OCI-LY7 (cell line): ENCODE measurements at regions not wholly inside any gene's neighbourhood (a gene's known extent, or its start where the extent isn't known, plus 50 kb on each side); places are given as distances from the start of the nearest gene placed in this dataset.

Experiments used
- BruUV-seq: library from RNA; stranded (reverse); fragments of 400-500 nt; replicated peaks from 2 replicates; lab custom pipeline; 2021; lab: Mats Ljungman, UMichigan
- CTCF ChIA-PET: fragments of 300-600 bp; sonication (Branson Sonifier 250); formaldehyde crosslinking; loops from one replicate; lab custom pipeline; 2022; ENCODE audit warnings: antibody characterized with exemption; ENCODE audit not compliant: unreplicated experiment; lab: Charles Lee
- POLR2A ChIA-PET: fragments of 300-600 bp; sonication (Branson Sonifier 250); formaldehyde crosslinking; loops from one replicate; lab custom pipeline; 2022; ENCODE audit warnings: antibody characterized with exemption; lab: Charles Lee
- DNase-seq: peaks from one replicate; pipeline ENCODE4 v3.0.0-alpha.2; 2015; ENCODE audit warnings: low spot score
- H2AFZ ChIP-seq: fragments of 200-600 bp; sonication (generic), shearing (Covaris generic); 2 replicates; pipeline ENCODE4 v1.6.1; 2014; ENCODE audit warnings: mild to moderate bottlenecking, antibody characterized with exemption, low read length, moderate library complexity
- H3K27ac ChIP-seq: fragments of 200-600 bp; sonication (generic); 2 replicates; pipeline ENCODE4 v1.5.1; 2014; ENCODE audit warnings: mixed run types, low read depth, mild to moderate bottlenecking, moderate library complexity, low read length, inconsistent platforms; ENCODE audit not compliant: poor library complexity, severe bottlenecking
- H3K36me3 ChIP-seq: fragments of 200-600 bp; sonication (generic); 2 replicates; pipeline ENCODE4 v1.6.1; 2014; ENCODE audit warnings: mild to moderate bottlenecking, antibody characterized with exemption, low read length, moderate library complexity, mixed read lengths; ENCODE audit not compliant: insufficient read depth
- H3K4me1 ChIP-seq: fragments of 200-600 bp; sonication (generic); 2 replicates; pipeline ENCODE4 v1.5.1; 2014; ENCODE audit warnings: mild to moderate bottlenecking, low read length; ENCODE audit not compliant: insufficient read depth, poor library complexity, severe bottlenecking
- H3K4me2 ChIP-seq: fragments of 200-600 bp; sonication (generic); 2 replicates; pipeline ENCODE4 v1.6.1; 2014; ENCODE audit warnings: mild to moderate bottlenecking, low read length
- H3K4me3 ChIP-seq: fragments of 200-600 bp; sonication (generic); 2 replicates; pipeline ENCODE4 v1.5.1; 2014; ENCODE audit warnings: mild to moderate bottlenecking, low read depth, low read length; ENCODE audit not compliant: poor library complexity, severe bottlenecking
- H3K79me2 ChIP-seq: fragments of 200-600 bp; sonication (generic); 2 replicates; pipeline ENCODE4 v1.6.1; 2016; ENCODE audit warnings: low read depth, mild to moderate bottlenecking, low read length, moderate library complexity, mixed read lengths; ENCODE audit not compliant: insufficient read depth
- H3K9me2 ChIP-seq: fragments of 200-600 bp; sonication (generic); 2 replicates; pipeline ENCODE4 v1.6.1; 2016; ENCODE audit warnings: mild to moderate bottlenecking, low read length, mixed read lengths; ENCODE audit not compliant: insufficient read depth
- H3K9me3 ChIP-seq: fragments of 200-600 bp; sonication (generic); 2 replicates; pipeline ENCODE4 v1.6.1; 2014; ENCODE audit warnings: mild to moderate bottlenecking, mixed run types, low read length, mixed read lengths
- H4K20me1 ChIP-seq: fragments of 200-600 bp; sonication (generic); 2 replicates; pipeline ENCODE4 v1.6.1; 2014; ENCODE audit warnings: mild to moderate bottlenecking, antibody characterized with exemption, low read length, moderate library complexity, mixed read lengths; ENCODE audit not compliant: insufficient read depth
- EZH2phosphoT487 ChIP-seq: fragments of 200-600 bp; sonication (generic); IDR thresholded peaks from 2 replicates; pipeline ENCODE4 v1.6.1; 2018; ENCODE audit warnings: low read depth, borderline replicate concordance, mild to moderate bottlenecking, mixed run types, antibody characterized with exemption, low read length, moderate library complexity, mixed read lengths
- intact Hi-C: fragments of 100-400 bp; cut with micrococcal nuclease; formaldehyde crosslinking; loops from one replicate; pipeline ENCODE4 v1.10.0; 2022; ENCODE audit not compliant: unreplicated experiment
- TF ChIP-seq, protein P1 (sequence below): fragments of 200-600 bp; sonication (generic); conservative IDR thresholded peaks from 2 replicates; pipeline ENCODE4 v1.5.1; 2014; ENCODE audit warnings: mild to moderate bottlenecking, antibody characterized with exemption, low read length, moderate library complexity, mixed read lengths

DNA sequence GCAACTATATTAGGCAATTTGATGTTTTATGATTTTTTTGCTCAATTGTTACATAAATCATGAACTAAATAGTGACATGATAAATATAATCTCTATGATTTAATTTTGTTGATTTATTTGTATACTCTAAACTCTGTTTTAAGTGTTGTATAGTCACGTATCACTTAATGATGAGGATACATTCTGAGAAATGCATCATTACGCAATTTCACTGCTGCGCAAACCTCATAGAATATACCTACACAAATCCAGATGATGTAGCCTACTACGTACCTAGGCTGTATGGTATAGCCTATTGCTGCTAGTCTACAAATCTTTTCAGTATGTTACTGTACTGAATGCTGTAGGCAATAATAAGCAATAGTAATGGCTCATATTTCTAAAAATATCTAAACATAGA lies 1029.8 kb downstream of the SI start:
- POLR2A ChIA-PET: interaction anchor here (0.6 to 0.7 kb wide), 2 partner anchors 142 to 1896 kb away, joined by 3 to 4 read pairs; no protein-coding TSS in a partner anchor
- intact Hi-C loops: no loop called here
- DNase-seq: no peak
- Histone ChIP-seq H3K27ac (no peak overlapping the region), H3K4me2 (no peak overlapping the region), H2AFZ (no peak overlapping the region), H3K4me1 (no peaks in the 10 kb centered on the region), H3K79me2 (no peaks in the 10 kb centered on the region), H3K4me3 (no peak overlapping the region), H3K9me3 (no peaks in the 10 kb centered on the region), H3K36me3 (no peaks in the 10 kb centered on the region), H4K20me1 (no peaks in the 10 kb centered on the region), H3K9me2 (no peaks in the 10 kb centered on the region)
- CTCF ChIA-PET: no interaction called here
- TF ChIP-seq, protein P1, sequence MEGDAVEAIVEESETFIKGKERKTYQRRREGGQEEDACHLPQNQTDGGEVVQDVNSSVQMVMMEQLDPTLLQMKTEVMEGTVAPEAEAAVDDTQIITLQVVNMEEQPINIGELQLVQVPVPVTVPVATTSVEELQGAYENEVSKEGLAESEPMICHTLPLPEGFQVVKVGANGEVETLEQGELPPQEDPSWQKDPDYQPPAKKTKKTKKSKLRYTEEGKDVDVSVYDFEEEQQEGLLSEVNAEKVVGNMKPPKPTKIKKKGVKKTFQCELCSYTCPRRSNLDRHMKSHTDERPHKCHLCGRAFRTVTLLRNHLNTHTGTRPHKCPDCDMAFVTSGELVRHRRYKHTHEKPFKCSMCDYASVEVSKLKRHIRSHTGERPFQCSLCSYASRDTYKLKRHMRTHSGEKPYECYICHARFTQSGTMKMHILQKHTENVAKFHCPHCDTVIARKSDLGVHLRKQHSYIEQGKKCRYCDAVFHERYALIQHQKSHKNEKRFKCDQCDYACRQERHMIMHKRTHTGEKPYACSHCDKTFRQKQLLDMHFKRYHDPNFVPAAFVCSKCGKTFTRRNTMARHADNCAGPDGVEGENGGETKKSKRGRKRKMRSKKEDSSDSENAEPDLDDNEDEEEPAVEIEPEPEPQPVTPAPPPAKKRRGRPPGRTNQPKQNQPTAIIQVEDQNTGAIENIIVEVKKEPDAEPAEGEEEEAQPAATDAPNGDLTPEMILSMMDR: no peak
- no peak for TF ChIP-seq EZH2phosphoT487
- BruUV-seq: no TSS peak

DNA sequence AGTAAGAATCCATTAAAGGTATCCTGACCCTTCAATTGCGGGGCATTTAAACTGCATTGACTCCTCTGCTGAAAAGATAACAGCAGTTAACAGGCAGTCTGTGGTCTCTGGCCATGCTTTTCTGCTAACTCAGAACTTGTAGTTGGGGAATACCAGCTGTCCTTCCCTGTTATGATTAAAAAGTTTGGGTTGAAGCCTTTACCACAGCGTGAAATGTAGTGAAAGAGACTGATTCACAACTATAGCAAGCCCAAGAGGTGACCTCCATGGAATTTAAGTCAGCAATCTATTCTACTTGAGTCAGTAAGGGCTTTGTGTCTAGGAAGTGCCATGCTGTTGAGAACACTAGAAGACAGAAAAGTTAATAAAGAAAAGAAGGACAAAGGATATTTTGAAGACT lies 1037.3 kb downstream of the SI start:
- Histone ChIP-seq H3K9me3 (no peaks in the 10 kb centered on the region), H2AFZ (no peak overlapping the region), H3K27ac (no peak overlapping the region), H3K4me3 (no peak overlapping the region), H4K20me1 (no peaks in the 10 kb centered on the region), H3K4me1 (no peaks in the 10 kb centered on the region), H3K36me3 (no peaks in the 10 kb centered on the region), H3K79me2 (no peaks in the 10 kb centered on the region), H3K9me2 (no peaks in the 10 kb centered on the region), H3K4me2 (no peak overlapping the region)
- intact Hi-C loops: no loop called here
- CTCF ChIA-PET: no interaction called here
- DNase-seq: no peak
- POLR2A ChIA-PET: no interaction called here
- BruUV-seq: no TSS peak
- TF ChIP-seq, protein P1: no peak
- TF ChIP-seq EZH2phosphoT487: no peak

DNA sequence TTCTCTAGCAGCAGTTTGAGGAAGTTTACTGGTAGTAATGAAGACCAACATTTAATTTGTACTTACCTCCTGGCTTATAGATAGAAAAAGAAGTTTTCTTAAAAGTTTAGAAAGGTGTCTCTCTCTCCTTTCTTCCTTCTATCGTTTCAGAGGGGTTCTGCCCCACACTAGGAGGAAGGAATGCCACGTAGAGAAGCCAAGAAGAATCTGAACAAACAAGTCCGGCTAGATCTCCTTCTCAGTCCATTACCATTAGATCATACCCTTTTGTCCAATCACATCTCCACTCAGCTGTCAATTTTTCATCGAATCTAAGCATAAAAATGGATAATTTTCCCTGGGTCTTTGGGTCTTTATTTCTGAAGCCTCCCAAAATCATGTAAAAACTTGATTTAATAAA lies 1048.1 kb downstream of the SI start:
- POLR2A ChIA-PET: no interaction called here
- intact Hi-C loops: no loop called here
- DNase-seq: no peak

More for the DNA sequence above, 1048.1 kb downstream of the SI start:
- CTCF ChIA-PET: no interaction called here
- Histone ChIP-seq H3K4me1 (no peaks in the 10 kb centered on the region), H3K9me2 (no peaks in the 10 kb centered on the region), H3K4me2 (no peak overlapping the region), H3K4me3 (no peak overlapping the region), H4K20me1 (no peaks in the 10 kb centered on the region), H3K36me3 (no peaks in the 10 kb centered on the region), H3K27ac (no peak overlapping the region), H2AFZ (no peak overlapping the region), H3K79me2 (no peaks in the 10 kb centered on the region), H3K9me3 (no peaks in the 10 kb centered on the region)
- no TSS peak for BruUV-seq
- TF ChIP-seq EZH2phosphoT487: no peak
- TF ChIP-seq, protein P1: no peak
